BLaER1 (cell line): ENCODE measurements at regions not wholly inside any gene's neighbourhood (a gene's known extent, or its start where the extent isn't known, plus 50 kb on each side); places are given as distances from the start of the nearest gene placed in this dataset.

Experiments
- H3K27ac ChIP-seq: shearing (Covaris generic); formaldehyde crosslinking; 2 replicates; pipeline ENCODE4 v1.8.1; 2022
- H3K27me3 ChIP-seq: shearing (Covaris generic); formaldehyde crosslinking; 2 replicates; pipeline ENCODE4 v1.8.1; 2022
- H3K36me3 ChIP-seq: shearing (Covaris generic); formaldehyde crosslinking; 2 replicates; pipeline ENCODE4 v1.8.1; 2022
- H3K4me1 ChIP-seq: shearing (Covaris generic); formaldehyde crosslinking; 2 replicates; pipeline ENCODE4 v1.8.1; 2022
- H3K4me2 ChIP-seq: shearing (Covaris generic); formaldehyde crosslinking; 2 replicates; pipeline ENCODE4 v1.8.1; 2022
- H3K4me3 ChIP-seq: shearing (Covaris generic); formaldehyde crosslinking; 2 replicates; pipeline ENCODE4 v1.8.1; 2022
- H3K9ac ChIP-seq: shearing (Covaris generic); formaldehyde crosslinking; 2 replicates; pipeline ENCODE4 v1.8.1; 2022
- H3K9me3 ChIP-seq: shearing (Covaris generic); formaldehyde crosslinking; 2 replicates; pipeline ENCODE4 v1.8.1; 2022
- H4K20me1 ChIP-seq: shearing (Covaris generic); formaldehyde crosslinking; 2 replicates; pipeline ENCODE4 v1.8.1; 2022
- Cebpa-rat ChIP-seq: shearing (Covaris generic); IDR thresholded peaks from 2 replicates; pipeline ENCODE4 v1.8.1; 2022

DNA sequence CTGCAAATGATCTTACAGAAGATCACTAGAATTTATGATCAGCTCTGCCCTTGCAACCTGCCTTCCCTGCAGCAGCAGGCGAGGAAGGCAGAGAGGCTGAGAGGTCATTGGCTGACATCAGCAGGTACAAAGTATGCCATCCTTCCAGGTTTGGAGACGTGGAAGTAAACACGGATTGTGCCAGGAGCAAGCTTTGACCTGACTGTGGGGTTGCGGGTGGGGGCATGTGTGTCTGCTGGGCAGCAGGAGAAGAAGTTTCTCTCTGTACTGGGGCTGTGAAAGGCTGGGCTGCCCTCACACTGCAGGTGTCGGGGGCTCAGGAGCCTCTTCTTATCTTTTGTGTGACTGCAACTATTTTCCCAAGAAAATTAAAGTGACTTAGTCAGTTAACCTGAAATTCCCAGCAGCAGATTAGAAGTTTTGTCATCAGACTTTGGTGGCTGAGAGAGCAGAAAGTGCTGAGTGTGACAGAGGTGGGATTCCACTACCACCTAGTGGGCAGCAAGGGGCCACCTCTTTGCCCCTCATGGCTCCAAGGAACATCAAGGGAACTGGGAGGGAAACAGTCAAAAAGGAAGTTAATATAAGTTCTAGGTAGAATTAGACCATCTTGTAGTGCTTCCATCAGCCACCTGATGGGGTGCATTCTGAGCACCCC lies 565.9 kb downstream of the ETS1 start:
- Histone ChIP-seq H3K4me1 (no peaks in the 10 kb centered on the region), H3K27me3 (no peaks in the 10 kb centered on the region), H3K9me3 (no peaks in the 10 kb centered on the region), H4K20me1 (no peaks in the 10 kb centered on the region), H3K4me2 (no peak overlapping the region), H3K27ac (no peak overlapping the region), H3K4me3 (no peak overlapping the region), H3K36me3 (no peaks in the 10 kb centered on the region), H3K9ac (no peak overlapping the region)
- no peak for TF ChIP-seq Cebpa-rat

DNA sequence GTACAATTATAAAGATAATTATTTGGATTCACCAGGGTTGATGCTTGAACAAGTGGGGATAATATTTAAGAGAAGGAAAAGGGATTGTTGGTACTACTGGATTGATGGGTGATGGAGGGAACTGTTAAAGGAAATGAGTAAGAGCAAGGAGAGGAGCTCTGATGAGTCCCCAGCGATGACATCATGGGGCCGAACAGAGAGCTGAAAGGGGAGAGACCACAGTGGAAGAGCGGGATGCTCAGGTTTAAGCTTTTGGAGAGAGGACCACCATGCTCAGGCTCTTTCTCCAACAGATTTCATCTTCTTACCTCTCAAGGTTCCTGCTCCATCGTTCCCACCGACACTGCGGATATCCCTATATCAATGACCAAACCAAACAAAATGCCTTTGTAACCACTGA lies 568.7 kb downstream of the ETS1 start:
- Histone ChIP-seq H3K27me3 (no peaks in the 10 kb centered on the region), H3K4me1 (no peaks in the 10 kb centered on the region), H4K20me1 (no peaks in the 10 kb centered on the region), H3K9ac (no peak overlapping the region), H3K36me3 (no peaks in the 10 kb centered on the region), H3K27ac (no peak overlapping the region), H3K4me2 (no peak overlapping the region), H3K4me3 (no peak overlapping the region), H3K9me3 (no peaks in the 10 kb centered on the region)
- TF ChIP-seq Cebpa-rat = no peak

DNA sequence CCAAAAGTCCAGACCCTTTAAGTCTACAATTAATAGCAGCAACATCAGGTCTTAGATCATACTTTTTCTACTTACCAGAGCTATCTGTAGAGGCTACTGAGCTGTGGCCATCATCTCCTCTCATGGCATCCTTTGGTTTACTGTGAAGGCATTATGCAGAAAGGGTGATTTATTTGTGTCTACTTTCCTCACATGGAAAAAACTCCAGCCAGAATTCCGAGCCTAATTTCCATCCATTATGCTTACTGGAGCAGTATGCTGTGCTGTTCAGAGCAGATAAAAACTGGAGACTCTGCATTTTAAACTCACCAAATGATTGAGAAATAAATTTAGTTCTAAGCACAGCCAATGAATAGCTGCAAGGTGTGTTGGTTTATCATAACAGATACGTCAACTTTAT lies 581.8 kb downstream of the ETS1 start:
- H4K20me1 ChIP-seq = no peaks in the 10 kb centered on the region
- no peak overlapping the region for H3K4me2 ChIP-seq
- H3K9me3 ChIP-seq = peaks cover 18% of the 10 kb centered on the region; the same call in 1 of the 2 replicates
- H3K4me1 ChIP-seq = no peaks in the 10 kb centered on the region
- no peak overlapping the region for H3K9ac ChIP-seq
- no peaks in the 10 kb centered on the region for H3K36me3 ChIP-seq
- H3K4me3 ChIP-seq = no peak overlapping the region
- TF ChIP-seq Cebpa-rat = no peak
- H3K27ac ChIP-seq = no peak overlapping the region
- no peaks in the 10 kb centered on the region for H3K27me3 ChIP-seq

DNA sequence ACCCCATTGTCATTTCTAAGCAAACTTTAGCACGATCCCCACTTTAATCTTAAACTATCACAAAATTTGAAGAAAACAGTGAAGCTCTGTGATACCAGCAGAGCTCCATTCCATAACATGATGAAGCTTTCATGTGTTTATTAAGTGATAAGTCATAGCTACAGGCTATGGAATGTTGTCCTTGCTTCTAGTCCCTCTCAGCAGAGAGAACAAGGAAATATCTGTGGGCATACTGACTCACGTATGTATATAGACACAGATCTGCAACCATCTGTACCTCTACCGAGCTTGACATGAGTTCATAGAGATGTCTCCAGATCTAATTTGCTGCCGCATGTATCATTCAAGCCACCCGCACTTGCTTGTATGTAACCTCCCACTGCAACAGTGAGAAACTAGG lies 588.9 kb downstream of the ETS1 start:
- no peak for TF ChIP-seq Cebpa-rat

DNA sequence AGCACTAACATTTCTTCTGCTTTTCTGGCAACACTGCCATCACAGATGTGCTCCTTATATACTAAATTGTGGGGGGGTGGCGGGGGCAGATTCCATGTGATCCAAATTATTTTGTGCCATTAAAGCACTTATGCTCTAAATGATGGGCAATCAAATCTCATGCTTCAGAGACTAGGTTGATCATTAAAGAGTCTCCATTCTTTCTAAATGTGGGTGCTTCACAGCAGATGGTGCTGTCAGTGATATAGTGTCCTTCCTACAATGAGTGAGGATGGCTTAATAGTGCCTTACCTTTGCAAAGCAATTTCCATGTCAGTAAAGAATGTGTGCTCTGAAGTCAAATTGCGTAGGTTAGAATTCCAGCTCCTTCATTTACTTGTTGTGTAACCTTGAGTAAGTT lies 589.8 kb downstream of the ETS1 start:
- TF ChIP-seq Cebpa-rat = no peak
- H3K36me3 ChIP-seq = no peaks in the 10 kb centered on the region

More for the DNA sequence above, 588.9 kb downstream of the ETS1 start:
- Histone ChIP-seq H3K4me1 (no peaks in the 10 kb centered on the region), H3K36me3 (no peaks in the 10 kb centered on the region), H4K20me1 (no peaks in the 10 kb centered on the region), H3K4me3 (no peak overlapping the region), H3K4me2 (no peak overlapping the region), H3K9ac (no peak overlapping the region), H3K27ac (no peak overlapping the region), H3K9me3 (no peaks in the 10 kb centered on the region), H3K27me3 (no peaks in the 10 kb centered on the region)

DNA sequence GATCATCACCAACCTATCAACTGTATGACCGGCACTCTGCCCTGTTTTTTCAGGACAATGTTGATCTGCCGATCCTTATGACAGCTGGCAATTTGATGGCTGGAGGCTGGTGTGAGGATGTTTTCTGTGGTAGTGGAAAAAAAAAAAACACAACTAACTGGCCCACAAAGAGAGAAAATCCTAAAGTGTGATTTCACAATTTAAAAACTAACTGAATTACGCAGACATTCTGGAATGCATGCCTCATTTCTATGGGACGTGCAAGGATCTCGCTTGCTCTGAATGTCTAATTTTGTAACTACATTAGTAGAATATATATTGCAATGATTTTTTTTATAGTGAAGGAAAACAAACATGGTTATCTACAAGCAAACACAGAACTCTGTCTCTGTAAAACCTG lies 590.5 kb downstream of the ETS1 start:
- H3K4me2 ChIP-seq = no peak overlapping the region
- no peak for TF ChIP-seq Cebpa-rat
- H3K27me3 ChIP-seq = no peaks in the 10 kb centered on the region

More for the DNA sequence above, 589.8 kb downstream of the ETS1 start:
- H3K4me3 ChIP-seq = no peak overlapping the region
- H3K4me1 ChIP-seq = no peaks in the 10 kb centered on the region
- H3K9me3 ChIP-seq = no peaks in the 10 kb centered on the region
- no peak overlapping the region for H3K4me2 ChIP-seq
- no peak overlapping the region for H3K9ac ChIP-seq
- no peak overlapping the region for H3K27ac ChIP-seq
- H4K20me1 ChIP-seq = no peaks in the 10 kb centered on the region
- H3K27me3 ChIP-seq = no peaks in the 10 kb centered on the region

DNA sequence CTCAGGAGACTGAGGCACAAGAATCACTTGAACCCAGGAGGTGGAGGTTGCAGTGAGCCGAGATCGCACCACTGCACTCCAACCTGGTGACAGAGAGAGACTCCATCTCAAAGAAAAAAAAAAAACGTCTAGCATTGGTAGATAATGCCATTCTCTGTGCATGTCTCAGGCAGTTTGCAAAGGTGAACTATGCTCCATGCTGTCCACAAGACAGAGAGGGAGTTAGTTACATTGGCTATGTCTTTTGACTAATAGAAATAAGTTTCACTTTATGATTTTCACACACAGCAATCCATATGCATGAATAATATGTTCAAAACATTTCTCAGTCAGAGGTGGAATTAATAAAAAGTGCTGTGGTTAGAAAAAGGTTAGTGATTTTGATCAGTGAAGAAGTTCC lies 591.4 kb downstream of the ETS1 start:
- H3K27me3 ChIP-seq = no peaks in the 10 kb centered on the region
- H3K9ac ChIP-seq = no peak overlapping the region
- no peak overlapping the region for H3K4me3 ChIP-seq
- H3K36me3 ChIP-seq = no peaks in the 10 kb centered on the region
- no peak overlapping the region for H3K4me2 ChIP-seq
- no peaks in the 10 kb centered on the region for H3K4me1 ChIP-seq
- no peaks in the 10 kb centered on the region for H4K20me1 ChIP-seq
- TF ChIP-seq Cebpa-rat = no peak
- no peaks in the 10 kb centered on the region for H3K9me3 ChIP-seq
- H3K27ac ChIP-seq = no peak overlapping the region

More for the DNA sequence above, 590.5 kb downstream of the ETS1 start:
- Histone ChIP-seq H3K4me1 (no peaks in the 10 kb centered on the region), H3K36me3 (no peaks in the 10 kb centered on the region), H3K9me3 (no peaks in the 10 kb centered on the region), H4K20me1 (no peaks in the 10 kb centered on the region), H3K9ac (no peak overlapping the region), H3K27ac (no peak overlapping the region), H3K4me3 (no peak overlapping the region)

DNA sequence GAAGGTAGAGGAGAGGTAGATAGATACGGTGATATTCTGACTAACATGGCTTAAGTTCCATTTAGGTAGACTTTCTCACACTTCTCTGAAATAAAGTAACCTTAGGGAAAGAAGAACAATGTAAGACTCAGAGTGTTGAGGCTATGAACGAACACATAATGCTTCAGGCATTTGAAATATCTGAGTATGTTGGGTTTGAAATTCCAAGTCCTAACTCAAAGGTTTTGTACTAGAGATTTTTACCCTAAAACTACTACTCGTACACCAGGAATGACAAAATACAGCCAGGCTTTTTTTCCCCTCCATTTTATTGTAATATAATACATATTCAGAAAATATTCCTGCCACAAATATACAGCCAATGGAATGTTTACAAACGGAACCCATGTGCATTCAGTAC lies 592.6 kb downstream of the ETS1 start:
- no peak overlapping the region for H3K9ac ChIP-seq
- no peaks in the 10 kb centered on the region for H3K4me1 ChIP-seq
- H3K4me2 ChIP-seq = no peak overlapping the region
- no peaks in the 10 kb centered on the region for H3K36me3 ChIP-seq
- no peaks in the 10 kb centered on the region for H4K20me1 ChIP-seq
- TF ChIP-seq Cebpa-rat = no peak
- no peak overlapping the region for H3K4me3 ChIP-seq
- no peaks in the 10 kb centered on the region for H3K9me3 ChIP-seq
- no peak overlapping the region for H3K27ac ChIP-seq
- H3K27me3 ChIP-seq = no peaks in the 10 kb centered on the region

DNA sequence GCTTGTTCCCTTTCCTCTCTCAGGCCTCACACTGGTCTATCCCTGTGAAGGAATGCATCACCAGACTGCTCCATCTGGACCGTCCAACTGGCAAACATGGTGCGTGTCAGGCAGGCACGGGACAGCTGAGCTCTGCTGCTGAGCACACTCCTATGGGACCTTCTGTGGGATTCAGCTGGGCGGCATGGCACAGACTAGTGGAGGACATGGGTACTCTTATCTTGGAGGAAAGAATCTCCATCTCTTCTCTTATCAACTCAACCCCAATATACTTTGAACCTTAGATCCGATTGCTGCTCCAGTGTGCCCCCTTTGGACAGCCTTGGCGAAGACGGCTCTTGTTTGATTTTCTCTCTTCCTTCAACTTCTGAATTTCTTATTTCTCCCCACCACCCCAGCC lies 593.6 kb downstream of the ETS1 start:
- H3K27ac ChIP-seq = no peak overlapping the region
- H3K4me2 ChIP-seq = no peak overlapping the region
- no peaks in the 10 kb centered on the region for H3K27me3 ChIP-seq
- no peak overlapping the region for H3K9ac ChIP-seq
- no peaks in the 10 kb centered on the region for H3K36me3 ChIP-seq
- no peak overlapping the region for H3K4me3 ChIP-seq
- no peaks in the 10 kb centered on the region for H4K20me1 ChIP-seq
- no peaks in the 10 kb centered on the region for H3K9me3 ChIP-seq
- TF ChIP-seq Cebpa-rat = no peak
- H3K4me1 ChIP-seq = no peaks in the 10 kb centered on the region

DNA sequence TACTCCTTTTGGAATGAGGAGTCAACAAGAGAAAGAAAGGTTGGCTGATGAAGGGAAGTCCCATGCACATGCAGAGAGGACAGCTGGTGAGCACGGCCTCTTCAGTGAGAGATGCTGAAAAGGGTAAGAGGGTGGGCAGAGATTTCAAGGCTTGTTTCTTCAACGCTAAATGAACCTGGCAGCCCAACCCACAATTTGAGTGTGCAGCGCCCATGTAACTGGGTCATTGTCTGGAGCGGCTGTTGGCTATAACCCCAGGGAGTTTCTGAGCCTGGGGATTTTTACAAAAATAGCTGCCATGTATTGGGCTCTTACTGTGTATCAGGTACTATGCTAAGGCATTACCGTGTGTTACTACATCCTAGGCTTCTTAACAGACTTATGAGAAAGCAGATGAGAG lies 594.1 kb downstream of the ETS1 start:
- H3K27me3 ChIP-seq = no peaks in the 10 kb centered on the region
- no peaks in the 10 kb centered on the region for H4K20me1 ChIP-seq
- no peak overlapping the region for H3K27ac ChIP-seq
- no peak overlapping the region for H3K4me3 ChIP-seq
- H3K9me3 ChIP-seq = no peaks in the 10 kb centered on the region
- H3K4me1 ChIP-seq = no peaks in the 10 kb centered on the region
- H3K4me2 ChIP-seq = no peak overlapping the region
- H3K36me3 ChIP-seq = no peaks in the 10 kb centered on the region
- H3K9ac ChIP-seq = no peak overlapping the region
- no peak for TF ChIP-seq Cebpa-rat

DNA sequence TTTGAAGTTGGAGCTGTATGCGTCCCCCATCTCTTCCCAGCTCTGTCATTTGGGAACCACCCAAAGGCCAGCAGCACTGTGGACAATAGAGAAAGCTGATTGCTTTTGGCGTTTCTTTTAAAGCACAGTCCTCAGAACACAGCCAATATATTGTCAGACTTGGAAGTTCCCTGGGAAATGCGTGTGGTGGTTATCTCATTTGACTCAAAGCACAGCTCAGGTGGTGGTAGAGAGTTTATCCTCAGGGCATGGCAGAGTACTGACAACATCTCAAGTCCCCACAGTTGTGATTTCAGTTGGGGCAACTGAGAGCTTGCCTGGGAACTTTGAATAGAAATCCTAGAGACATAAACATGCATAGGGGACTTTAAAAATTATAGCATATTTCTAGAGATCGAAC lies 601.3 kb downstream of the ETS1 start:
- no peak overlapping the region for H3K4me3 ChIP-seq
- no peak overlapping the region for H3K4me2 ChIP-seq
- TF ChIP-seq Cebpa-rat = no peak
- no peaks in the 10 kb centered on the region for H3K36me3 ChIP-seq
- no peak overlapping the region for H3K9ac ChIP-seq
- H3K4me1 ChIP-seq = no peaks in the 10 kb centered on the region
- H3K27ac ChIP-seq = no peak overlapping the region
- H3K9me3 ChIP-seq = peaks cover 3% of the 10 kb centered on the region; the same call in 1 of the 2 replicates
- H4K20me1 ChIP-seq = no peaks in the 10 kb centered on the region
- no peaks in the 10 kb centered on the region for H3K27me3 ChIP-seq
